RKO (cell line): ENCODE measurements at regions not wholly inside any gene's neighbourhood (a gene's known extent, or its start where the extent isn't known, plus 50 kb on each side); places are given as distances from the start of the nearest gene placed in this dataset.

Experiments used
- DNase-seq: peaks from one replicate; pipeline ENCODE4 v3.0.0-alpha.2; 2016; ENCODE audit warnings: low spot score

DNA sequence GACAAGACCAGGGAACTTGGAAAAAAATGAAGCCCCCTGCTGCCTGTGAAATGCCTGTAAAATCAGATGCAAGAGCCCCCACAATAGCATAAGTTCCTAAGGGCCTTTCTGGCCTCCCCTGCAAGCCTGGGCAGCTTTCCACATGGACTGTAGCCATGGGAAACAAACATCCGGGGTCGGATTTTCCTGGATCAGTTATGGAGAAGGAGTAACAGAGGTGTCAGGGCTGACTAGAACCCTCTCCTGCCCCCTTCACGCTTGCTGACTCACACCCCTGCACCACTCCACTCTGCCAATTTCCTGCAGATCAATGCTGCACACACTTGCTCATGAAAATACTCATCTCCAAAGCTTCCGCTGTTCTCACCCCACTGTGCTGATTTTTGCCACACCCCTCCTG is 258.6 kb downstream of the CBLN1 start:
- DNase-seq = no peak

DNA sequence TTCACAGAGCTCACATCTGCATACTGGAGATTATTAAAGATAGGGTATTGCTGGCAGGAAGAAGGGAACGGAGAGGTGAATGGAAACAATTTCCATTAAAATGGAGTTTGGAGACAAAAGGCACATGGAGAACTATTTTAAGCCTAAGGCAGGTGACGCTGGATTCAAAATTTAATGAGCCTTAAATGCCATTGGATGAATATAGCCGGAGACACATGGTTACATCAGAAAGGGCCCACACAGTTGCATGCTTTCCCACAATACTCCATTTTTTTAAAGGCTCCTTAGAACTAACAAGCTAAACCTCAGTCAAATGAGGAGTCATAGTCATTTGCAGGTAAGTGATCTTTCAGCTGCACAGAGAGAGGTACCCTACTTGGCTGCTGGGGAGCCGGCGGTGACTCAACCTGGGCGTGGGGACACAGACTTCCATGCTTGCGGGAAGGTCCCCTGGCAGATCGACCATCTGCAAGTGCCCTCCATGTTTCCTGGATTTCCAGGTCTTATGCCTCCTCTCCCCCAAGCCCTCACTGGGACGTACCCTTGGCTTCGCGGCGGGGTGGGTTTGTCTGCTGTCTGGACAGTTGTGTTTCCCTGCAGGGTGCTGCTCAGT is 259.2 kb downstream of the CBLN1 start:
- DNase-seq = no peak

DNA sequence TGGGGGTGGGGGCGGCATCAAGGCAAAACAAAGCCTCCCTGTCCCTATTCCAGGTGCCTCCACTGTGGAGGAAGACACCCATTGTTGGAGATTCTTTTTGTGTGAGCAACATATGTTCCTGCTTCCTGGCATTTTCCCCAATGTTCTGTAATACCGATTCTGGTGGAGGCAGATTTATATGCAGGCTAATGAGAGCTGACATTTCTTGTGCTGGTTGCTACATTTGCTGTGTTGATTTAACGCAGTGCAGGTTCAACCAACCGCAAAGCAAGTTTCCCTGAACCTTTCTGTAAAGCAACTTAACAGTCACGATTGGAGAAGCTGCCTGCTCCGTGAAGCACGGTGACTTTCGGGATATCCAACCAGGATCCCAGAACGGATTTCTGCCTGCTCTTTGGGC is 260.5 kb downstream of the CBLN1 start:
- DNase-seq = no peak

DNA sequence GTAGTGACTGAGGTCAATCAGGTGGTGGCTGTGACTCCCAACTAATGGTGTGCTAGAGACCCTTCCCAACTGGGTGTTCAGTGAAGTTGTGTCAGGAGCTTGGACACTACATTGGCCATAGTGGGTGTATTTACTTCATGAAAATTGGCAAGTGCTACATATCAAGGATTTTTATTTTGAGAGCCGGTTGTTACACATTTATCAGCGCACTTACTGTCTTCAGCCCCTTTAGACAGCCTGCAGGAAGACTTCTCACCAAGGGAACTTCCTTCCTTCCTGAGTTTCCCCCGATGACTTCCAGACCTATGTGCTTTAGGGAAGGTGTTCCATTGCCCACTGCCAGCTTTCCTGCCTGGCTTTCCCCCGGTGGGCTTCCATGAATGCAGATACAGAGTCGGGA is 261.2 kb downstream of the CBLN1 start:
- no peak for DNase-seq

DNA sequence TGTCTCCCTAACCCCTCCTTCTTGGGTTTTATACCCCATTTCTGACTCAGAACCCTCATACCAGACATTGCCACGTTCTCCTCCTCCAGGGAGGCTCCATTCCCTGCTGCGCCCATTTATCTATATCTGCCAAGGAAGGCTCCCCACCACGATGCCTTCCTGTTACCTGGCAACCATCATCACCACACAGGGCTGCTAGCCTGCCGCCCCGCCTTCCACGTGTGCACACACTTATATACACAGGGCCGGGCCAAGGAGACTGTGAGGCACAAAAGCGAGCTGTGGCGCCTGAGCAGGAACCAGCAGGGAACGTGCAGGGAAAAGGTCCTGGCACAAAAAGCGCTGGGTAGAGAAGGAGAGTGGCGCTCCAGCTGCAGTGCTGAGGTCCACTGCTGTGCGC is 261.8 kb downstream of the CBLN1 start:
- no peak for DNase-seq

DNA sequence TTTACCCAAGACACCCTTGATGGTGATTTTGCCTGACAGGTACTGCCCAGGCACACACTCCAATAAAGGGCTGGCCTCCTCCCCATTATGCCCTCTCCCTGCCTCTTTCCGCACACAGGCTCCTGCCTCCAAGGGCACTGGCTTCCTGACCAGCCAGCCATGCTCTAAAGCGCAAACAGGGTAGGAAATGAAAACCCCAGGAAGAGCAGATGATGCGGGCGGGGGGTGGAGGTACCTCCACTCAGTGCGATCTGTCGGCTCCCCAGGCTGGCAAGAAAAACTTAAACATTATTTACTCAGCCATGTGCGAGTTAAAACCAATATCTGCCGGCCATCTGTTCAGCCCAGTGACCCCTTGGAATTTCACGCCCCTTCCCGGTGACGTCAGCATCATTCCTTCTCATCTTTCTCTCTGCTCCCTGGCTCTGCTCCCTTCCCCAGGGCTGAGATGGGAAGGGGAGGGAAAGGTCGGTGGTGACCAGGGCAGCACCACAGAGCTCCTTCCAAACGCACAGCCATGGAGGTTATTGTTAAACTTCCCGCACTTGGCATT is 262.5 kb downstream of the CBLN1 start:
- no peak for DNase-seq

DNA sequence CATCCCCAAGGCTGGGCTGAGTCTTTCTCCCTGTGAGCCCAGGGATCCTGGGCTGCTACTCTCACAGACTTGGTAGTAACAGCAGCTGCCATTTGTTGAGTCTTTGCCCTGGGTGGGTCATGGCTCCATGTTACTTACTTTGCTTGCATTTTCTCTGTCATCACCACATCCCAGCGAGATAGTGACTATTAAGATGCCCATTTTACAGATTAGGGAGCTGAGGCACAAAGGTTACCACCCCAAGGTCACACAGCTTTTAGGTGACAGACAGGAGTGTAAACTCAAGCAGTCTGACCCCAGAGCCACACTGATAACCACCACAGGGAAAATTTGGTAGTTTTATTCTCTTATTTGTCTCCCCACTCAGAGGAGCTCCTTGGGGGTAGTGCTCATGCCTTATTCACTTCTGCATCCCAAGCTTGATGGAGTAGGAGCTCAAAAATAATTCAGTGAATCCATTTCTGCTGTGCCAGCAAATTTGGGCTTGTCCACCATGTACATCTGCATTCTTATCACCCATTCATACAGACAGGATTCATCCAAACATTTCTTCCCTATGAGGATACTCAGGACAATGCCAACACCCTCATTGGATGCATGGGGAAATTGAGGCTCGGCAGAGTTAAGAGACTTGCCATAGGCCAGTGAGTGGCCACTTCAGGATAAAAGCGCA is 263.2 kb downstream of the CBLN1 start:
- DNase-seq = no peak

DNA sequence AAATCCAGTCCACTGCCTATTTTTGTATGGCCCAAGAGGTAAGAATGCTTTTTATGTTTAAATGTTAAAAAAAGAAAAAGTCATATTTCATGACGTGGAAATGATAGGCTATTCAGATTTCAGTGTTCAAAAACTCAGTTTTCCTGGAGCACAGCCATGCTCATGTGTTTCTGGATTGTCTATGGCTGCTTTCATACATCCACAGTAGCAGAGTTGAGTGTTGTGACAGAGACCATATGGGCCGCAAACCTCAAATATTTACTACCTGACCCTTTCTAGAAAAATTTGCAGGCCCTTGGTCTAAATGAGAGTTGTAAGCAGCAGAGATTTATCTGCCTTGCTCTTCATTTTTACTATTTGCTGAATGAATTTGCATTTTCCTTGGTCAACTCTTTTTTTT is 264.1 kb downstream of the CBLN1 start:
- no peak for DNase-seq

DNA sequence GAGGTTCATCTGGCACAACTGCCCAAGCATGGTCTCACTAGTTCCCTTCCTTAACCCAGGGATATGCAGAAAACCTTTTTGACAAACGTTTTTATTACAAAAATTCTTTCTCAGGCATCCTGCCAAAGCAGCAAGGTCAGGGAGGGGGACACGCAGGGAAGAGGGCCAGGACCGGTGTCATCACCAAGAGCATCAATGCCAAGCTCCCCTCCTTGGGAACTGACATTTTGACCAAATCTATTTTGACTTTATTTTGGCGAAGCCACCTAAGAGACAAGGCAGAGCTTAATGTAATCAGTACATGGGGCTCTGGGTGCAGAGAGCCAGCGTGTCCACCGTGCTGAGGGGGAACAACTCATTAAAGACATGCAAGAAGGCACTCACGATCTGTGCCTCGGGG is 265.2 kb downstream of the CBLN1 start:
- DNase-seq = no peak

DNA sequence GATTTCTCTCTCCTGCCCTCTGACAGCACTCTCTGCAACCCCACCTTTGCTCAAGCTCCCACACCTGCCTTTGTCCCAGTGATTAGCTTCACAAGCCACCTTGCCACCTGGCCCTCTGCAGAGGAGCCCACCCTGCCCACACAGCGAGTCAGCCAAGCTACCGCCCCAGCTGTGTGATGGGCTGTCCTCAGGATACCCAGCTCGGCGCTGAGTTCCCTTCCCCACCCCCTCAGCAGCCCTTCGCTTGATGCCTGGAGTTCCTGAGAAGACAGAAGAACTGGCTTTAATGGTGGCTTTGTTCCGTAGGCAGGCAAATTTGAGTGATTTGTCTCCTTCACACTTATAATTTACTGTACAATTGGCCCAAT is 266.4 kb downstream of the CBLN1 start:
- no peak for DNase-seq

DNA sequence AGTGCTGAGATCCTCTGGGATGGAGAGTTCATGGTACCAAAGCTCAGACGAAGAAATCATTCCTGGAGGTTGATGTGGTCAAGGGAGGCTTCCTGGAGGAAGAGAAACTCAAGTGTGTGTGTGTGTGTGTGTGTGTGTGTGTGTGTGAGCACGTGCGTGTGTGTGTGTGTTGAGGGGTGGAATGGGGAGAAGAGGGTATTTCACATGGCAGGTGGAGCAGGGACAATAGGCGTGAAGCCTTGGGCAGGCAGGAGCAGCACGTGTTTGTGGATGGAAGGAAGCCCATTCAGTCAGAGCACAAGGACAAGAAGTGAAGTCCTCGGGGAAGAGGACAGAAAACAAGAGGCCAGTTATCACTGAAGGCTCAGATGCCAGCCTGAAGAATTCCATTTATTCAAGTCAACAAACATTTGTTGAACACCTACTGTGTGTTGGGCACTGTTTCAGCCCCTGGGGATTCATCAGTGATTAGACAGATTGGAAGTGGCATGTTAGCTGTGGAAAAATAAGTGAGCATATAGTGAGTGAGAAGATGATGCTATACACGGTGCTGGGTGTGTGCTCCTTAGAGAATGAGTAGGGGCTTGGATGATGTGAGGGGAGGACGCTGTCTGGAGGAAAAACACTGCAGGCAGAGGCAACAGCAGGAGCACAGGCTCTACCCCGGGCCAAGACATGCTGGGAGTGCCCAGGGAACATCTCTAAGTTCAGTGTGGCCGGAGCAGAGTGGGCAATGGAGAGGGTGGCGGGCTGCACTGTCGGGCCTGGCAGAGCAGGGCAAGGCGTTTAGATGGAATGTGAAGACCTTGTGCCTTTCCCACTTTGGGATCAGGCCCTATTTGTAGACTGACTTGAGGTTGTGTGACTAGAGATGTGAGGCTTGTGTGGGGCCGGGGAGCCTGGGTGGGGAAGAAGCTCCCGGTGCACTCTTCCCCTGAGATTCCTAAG is 267.1 kb downstream of the CBLN1 start:
- DNase-seq = no peak

DNA sequence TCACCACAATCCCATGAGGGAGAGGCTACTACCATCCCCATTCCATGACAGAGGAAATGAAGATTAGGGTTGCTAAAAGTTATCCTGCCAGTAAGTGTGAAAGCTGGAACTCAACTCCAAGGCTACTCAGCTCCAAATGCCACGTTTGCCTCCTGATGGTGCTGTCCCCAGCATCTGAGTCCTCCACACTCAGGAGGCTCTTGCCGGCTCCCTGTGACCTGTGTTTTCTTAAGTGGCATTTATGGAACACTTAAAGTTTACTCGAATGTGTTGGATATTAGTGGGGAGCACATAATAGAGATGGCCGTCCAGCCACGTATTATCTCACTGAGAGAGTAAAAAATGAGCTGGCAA is 267.9 kb downstream of the CBLN1 start:
- no peak for DNase-seq

DNA sequence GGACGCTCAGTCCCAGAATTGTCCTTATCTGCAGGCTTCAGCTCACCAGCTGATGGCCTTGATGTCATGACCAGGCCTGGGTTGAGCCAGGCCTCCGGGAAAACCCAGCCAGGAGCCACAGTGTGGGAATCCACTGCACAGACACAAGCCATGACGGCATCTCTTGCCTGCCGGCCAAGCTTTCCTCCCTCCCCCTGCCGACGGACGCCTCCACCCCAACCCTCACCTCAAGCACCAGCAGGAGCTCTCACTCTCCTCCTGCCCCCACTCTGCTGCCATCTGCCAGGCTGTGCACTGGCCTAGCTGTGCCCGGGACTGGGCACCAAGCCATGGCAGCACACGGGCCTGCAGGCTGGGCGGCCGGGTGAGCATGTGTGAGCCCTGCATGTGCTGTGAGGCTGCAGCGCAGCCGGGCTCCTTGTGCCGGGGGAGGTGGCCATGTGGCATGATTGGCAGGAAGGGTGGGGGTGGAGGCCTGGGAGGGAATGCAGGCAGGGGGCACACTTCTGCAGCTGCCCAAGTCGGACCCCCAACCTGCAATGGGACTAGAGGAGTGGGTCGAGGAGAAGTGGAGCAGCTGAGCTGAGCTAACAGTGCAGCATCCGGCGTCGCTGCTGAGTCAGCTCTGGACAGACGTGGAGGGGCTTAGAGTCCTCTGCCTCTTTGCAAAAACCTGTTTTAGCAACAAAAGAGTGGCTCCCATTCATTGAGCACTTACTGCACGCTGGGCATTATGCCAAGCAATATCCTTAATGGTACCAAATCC is 268.5 kb downstream of the CBLN1 start:
- DNase-seq = no peak

DNA sequence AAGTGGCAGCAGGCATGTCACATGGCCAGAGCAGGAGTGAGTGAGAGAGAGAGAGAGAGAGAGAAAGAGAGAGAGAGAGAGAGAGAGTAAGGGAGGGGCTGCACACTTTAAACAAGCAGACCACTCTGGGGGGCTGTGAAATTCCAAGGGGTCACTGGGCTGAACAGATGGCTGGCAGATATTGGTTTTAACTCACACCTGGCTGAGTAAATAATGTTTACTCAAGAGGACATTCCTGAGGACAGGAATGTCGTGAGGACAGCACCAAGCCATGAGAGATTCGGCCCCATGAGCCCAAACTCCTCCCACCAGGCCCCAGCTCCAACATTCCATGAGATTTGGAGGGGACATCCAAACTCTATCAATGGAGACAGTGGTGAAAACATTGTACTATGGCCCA is 269.7 kb downstream of the CBLN1 start:
- DNase-seq = no peak

DNA sequence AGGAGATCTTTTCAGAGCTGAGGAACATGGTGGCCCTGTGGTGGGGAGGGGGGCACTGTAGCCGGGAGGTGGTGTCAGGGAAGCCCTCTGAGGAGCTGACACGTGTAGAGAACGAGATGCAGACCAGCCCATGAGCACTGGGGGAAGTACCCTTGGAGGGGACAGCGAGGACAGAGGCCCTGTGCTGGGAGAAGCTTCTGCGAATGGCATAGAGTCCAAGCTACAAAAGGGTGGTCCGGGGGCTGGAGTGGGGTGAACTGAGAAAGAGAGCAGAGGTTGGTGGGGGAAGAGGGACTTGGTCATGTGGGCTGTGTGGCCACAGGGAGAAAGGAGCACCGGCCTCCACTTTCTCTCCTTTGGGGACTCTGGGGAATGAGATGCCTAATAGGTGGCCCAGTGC is 270.8 kb downstream of the CBLN1 start:
- DNase-seq = no peak

DNA sequence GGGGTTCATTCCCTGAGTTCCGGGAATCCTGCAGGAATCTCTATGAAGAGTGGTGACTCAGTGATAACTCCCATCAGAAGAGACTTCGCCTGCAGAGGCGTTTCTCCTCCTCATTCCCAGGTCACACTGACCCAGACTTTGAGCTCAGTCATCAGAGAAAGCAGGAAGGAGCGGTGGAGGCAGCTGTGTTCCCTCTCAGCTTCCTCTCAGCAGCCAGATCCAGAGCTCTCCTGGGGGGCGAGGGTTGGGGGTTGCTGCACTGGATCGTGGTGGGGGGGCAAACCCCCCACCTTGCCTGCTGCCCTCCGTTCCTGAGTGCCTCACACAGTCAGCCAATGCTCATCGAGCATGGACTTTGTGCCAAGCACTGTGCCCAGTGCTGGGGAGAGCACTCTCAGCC is 271.2 kb downstream of the CBLN1 start:
- no peak for DNase-seq

DNA sequence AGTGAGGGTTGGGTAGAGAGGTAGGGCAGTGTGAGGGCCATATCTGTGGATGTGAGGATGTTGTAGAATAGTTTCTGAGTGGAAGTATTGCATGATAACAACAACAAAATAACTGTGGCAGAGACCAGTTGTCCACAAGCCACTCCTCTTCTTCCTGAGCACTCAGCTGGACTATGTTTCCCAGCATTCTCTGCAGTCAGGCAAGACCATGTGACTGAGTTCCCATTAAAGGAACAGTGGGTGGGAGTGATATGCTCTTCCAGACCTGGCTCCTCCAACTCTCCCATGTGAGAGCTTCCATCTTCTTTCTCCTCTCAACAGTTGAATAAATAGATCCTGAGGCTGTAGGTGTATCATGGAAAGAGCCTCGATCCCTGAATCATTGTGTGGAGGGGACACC is 272.4 kb downstream of the CBLN1 start:
- DNase-seq = no peak

DNA sequence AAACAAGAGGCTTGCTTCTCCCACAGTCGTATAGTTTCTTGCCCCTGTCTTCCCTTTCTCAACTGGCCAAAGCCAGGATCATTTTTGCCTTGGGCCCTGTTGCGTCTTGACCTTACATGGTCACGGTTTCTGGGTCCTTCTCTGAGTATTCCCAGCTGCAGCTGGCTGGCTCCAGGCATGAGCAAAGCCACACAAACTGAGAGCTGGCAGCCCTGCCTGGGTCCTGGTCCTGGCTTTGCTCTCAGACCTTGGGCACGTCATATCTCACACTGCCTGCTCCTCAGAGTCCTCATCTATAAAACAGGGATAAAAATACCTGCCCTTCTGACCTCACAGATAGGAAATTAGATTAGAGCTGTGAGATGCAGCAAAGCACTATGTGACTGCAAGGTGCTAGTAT is 277.6 kb downstream of the CBLN1 start:
- DNase-seq = no peak

DNA sequence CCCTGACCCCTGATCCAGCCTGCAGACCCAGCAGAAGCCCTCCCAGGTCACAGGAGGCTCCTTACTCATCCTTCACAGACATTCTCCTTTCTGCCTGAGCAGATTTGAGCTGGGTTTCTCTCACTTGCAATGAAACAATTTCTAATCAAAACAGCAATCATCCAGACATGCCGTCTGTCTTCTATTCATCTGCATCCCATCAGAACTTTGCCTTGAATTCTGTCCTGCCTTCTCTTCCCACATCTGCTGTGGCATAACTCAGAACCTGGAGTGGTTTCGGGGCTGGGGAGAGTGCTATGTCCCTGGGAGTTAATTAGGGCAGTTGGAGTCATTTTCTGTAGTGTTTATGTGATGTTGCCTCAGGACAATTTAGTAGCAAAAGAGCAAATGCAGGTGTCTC is 278.6 kb downstream of the CBLN1 start:
- no peak for DNase-seq

DNA sequence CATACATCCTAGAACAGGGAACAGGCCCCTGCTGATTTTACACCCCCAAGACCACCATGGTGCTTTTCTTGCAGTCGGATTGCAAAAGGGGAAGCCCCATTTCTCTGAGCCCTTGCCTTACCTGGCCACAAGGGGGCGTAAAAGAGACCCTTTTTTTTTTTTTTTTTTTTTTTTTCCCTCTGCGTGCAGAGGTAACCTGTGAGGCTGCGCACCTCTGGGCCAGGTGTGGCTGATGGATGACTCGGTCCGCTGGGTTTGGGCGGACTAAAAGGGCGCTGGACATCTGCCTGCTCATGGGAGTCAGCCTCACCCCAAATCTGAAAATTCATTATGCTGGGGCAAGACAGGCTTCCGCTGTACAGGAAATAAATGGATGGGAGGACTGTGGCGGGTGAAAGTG is 281.0 kb downstream of the CBLN1 start:
- DNase-seq = no peak

DNA sequence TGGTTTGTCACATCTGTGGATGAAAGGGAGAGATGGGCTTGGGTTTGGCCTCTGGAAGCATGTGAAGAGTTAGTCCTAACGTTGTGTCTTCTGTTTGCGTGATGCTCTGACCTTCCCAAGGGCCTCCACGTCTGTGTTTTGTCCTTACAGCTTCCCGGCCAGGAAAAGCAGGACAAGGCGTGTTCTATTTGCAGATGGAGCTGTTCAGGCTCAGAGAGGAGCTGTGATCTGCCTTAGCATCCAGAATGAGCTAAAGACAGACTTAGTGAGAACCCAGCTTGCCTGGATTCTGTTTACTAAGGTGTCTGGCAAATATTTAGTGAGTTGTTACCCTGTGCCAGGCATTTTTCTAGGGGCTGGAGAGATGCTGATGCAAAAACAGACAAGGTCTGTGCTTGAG is 282.1 kb downstream of the CBLN1 start:
- no peak for DNase-seq

DNA sequence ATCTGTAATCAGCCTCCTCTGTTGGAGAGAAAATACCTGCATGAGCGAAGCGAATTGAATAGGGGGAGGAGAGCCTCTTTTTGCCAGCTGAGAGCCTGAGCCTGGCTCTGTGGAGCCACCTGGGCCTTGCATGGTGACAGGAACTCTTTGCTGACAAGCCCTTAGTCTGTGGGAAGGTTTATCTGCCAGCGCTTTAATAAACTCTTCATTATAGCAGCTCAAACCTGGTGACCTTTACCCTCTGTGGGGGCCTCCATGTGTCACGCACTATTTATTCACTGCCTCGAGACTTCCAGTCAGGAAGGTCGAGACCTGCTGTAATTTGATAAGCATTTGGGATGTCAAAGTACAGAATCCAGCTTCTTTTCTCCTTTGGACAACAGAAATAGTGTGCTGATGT is 282.6 kb downstream of the CBLN1 start:
- no peak for DNase-seq
